ENCODE measurements at regions not wholly inside any gene's neighbourhood (a gene's known extent, or its start where the extent isn't known, plus 50 kb on each side); places are given as distances from the start of the nearest gene placed in this dataset.

GRCh38 chr20:17856837-17857605, 111.6 kb downstream of the SNX5 start:
- DNase-seq = no peak

- DNase-seq = no peak
Observed at GRCh38 chr20:17856024-17856564, 112.5 kb downstream of the SNX5 start.

- no peak for DNase-seq
Observed at GRCh38 chr20:17854307-17854903, 114.2 kb downstream of the SNX5 start.

- no peak for DNase-seq
Observed at GRCh38 chr20:17852323-17852722, 116.3 kb downstream of the SNX5 start.

DNA sequence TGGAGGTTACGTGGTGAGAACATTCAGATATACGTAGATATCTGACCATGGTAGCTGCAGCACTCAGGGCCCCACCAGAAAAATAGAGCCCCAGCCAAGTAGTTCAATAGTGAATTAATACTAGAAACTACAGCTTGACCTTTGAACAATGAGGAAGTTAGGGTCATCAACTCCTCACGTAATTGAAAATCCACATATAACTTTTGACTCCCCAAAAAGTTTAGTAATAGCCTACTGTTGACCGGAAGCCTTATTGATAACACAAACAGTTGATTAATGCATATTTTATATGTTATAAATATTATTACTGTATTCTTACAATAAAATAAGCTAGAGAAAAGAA, 117.9 kb downstream of the SNX5 start:
- no peak for DNase-seq

- no peak for DNase-seq
Observed at GRCh38 chr20:17849901-17850683, 118.5 kb downstream of the SNX5 start.

GRCh38 chr20:17849138-17849900, 119.3 kb downstream of the SNX5 start:
- no peak for DNase-seq

DNA sequence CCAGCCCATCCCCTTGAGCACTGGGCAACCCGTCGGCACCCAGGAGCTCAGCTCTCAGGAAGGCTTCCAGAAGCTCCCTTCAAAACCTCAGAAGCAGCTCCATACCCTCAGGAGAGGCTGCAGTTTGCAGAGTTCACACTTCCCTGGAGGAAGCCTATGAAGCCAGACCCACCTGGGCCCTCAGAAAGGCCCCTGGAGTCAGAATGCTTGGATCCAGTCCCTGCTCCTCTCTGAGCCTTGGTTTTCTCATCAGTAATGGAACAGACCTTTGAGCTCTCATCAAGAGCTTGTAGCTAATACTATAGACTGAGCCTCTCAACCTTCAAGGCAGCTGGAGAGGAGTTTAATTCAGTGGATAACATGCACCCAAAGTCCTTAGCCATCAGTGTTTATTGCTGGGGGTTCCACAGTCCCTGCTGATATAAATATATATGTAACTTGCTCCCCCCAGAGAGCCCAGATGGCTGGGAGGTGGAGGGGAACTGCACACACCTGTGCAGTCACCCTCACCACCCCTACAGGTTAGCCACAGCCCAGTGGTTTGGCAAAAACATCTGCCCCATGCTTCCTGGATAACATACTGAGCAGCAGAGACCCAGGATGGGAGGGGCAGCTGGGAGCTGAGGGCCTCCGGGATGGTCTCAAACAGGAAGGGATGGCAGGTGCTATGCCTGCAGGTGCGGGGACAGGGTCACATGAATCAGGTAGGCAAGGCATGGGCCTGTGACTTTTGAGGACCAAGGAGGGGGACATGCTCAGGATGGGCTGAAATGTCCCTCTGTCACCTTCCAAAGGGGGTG, 120.1 kb downstream of the SNX5 start:
- DNase-seq = no peak

- DNase-seq = no peak
Observed at GRCh38 chr20:17845701-17846475, 122.7 kb downstream of the SNX5 start.

GRCh38 chr20:17844549-17845298, 123.9 kb downstream of the SNX5 start:
- no peak for DNase-seq

DNA sequence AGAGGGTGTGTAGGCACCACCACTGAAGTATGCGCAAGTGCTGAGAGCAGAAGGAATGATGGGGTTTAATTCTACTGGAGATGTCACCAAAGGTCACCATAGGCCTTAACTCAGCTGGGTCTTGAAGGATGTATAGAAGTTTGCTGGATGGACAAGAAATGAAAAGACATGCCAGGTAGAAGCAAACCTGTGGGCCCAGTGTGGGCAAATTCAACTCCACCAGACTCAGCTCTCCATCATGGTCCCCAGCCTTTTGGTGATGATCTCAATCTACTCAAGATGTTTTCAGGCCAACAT, 124.5 kb downstream of the SNX5 start:
- no peak for DNase-seq

DNA sequence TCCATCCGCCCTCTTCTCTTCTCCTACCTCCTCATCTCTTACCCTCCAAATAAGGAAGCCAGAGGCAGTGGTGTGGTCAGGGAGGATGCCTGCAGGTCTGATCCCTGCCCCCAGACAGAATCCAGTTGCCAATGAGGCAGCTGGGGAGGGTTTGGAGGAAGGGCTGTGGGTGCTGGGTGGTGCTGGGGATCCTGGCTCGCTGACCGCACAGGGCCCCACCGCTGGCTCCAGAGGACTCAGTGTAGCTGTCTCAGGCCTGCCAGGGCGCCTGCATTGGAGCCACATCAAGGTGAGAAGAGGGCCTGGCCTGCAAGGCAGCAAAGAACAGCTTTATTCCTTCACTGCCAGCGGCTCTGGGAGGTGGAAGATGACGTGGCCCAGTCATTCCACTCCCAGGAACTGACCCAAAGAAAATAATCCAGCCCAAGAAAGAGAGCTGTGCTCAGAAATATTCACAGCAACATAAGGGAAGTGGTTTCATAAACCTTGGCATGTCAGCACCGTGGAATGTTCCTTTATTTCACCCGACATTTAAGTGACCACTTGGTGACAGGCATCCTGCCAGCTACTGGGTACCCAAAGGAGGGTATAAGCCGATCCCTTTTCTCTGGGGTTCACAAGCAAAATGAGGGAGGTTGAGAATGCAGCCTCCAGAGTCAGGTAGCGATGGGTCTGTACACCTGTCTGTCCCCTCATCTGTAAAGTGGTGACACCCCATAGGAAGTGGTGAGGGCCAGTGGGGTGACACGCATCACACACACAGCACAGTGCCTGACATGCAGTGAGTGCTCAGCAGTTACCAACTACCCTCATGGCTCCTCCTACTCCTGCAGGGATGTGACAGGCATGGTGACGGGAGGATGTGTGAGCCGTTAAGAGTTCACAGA, 125.1 kb downstream of the SNX5 start:
- peak; percentile 15 for DNase-seq

DNA sequence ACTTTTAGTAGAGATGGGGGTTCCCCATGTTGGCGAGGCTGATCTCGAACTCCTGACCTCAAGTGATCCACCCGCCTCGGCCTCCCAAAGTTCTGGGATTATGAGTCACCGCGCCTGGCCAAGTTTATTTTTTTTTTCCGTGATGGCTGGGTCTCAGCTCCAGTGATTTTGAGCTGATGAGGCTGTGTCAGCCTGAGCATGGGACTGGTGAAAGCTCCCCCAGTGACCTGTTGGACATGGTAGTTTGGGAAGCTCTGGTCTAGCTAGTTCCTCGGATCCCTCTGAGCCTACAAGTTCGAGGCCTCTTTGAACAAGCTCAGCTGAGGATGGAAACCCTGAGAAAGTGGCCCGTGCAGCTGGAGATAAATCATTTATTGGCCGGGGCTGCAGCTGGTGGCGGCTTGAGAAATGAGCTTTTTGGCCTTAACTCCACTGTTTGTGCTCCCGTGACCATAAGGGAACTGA, 126.8 kb downstream of the SNX5 start:
- DNase-seq = no peak

DNA sequence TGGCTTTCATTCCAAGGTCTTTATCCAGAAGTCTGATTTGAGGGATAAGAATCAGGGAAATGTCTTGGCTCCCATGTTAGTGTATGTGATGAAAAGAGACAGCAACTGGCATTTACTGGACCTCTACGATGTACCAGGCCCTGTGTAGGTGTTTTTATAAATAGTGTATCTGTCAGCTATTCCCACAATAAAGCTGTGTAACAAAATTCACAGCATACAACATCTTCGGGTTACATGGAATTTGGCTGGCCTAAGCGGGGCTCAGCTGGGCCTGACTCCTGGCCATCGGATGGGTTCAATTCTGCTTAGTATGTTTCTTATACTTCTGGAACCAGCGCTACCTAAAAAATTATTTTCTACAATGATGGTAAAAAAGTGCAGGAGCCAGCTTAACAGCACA, 128.2 kb downstream of the SNX5 start:
- DNase-seq = no peak

DNA sequence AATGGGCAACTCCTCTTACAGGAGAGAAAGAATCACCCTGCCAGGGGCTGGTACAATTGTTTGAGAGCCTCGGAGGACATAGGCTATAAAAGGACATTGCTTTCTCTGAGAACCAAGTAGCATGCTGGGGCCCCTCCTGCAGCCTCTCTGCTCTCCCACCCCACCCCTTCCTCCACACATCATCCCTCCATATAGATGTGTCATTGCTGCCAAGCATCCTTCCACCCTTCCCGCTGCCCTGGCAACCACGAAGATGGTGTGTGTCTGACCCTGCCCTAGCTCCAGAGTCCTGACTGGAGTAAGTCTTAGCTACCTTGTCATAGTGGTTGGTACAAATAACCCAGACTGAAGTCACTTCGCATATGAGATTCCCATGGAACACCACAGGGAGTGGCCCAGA, 129.7 kb downstream of the SNX5 start:
- DNase-seq = no peak

DNA sequence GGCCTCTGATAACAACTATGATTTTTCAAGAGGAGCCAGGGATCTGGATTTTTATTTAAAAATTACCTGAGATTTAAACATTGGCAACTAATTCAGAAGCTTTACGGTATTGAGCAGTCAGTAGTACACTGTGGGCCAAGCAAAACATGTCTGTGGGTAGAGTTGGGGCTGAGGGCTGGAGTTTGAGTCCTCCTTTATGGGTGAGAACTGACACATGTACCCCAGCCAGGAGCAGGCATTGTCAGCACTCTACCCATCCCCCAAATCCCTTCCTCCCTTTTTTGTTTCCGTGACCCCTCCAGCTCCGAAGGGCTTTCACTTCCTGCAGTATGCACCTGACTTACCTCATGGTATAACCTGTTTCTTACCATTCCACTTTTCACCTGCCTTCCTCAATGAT, 131.4 kb downstream of the SNX5 start:
- DNase-seq = no peak

GRCh38 chr20:17836303-17836861, 132.2 kb downstream of the SNX5 start:
- DNase-seq = no peak

- no peak for DNase-seq
Observed at GRCh38 chr20:17835934-17836300, 132.7 kb downstream of the SNX5 start.

- DNase-seq = no peak
Observed at GRCh38 chr20:17835240-17835933, 133.2 kb downstream of the SNX5 start.
